ENCODE measurements at regions not wholly inside any gene's neighbourhood (a gene's known extent, or its start where the extent isn't known, plus 50 kb on each side); places are given as distances from the start of the nearest gene placed in this dataset.

DNA sequence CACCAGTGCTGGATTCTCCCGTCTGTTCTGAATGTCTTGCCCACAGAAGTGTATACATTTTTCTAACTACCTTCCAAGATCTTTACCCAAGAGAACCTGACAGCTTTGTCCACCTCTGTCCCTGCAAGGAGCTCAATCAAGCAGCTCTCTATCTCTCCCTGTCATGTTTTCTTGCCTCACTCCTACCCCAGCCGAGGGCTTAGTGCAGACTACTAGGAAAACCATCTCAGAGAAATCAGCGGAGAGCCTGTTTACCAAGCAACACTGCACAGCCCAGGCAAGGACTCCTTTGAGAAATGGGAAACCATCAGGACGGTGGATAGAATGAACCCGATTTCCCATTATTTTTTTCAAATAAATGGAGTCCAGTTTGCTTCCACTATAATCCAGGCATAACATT is 250.7 kb upstream of the JARID2 start:
- TF ChIP-seq SRF (IDR thresholded peaks at IDR 0.05; ENCODE audit: low read depth) (no peak), ELF1 (IDR thresholded peaks at IDR 0.05; ENCODE audit: borderline replicate concordance, low read depth) (no peak), EGR1 (IDR thresholded peaks at IDR 0.05; ENCODE audit: low read depth) (no peak), JUND (IDR thresholded peaks at IDR 0.05) (no peak), YY1 (IDR thresholded peaks at IDR 0.05; ENCODE audit: extremely low read depth, insufficient replicate concordance, low read depth, low read length) (no peak), EZH2phosphoT487 (IDR thresholded peaks at IDR 0.05; ENCODE audit: borderline replicate concordance) (no peak), CBX3 (IDR thresholded peaks at IDR 0.05; ENCODE audit: low read depth) (no peak), SIN3A (IDR thresholded peaks at IDR 0.05; ENCODE audit: low read depth) (no peak), RAD21 (IDR thresholded peaks at IDR 0.05; ENCODE audit: low read depth) (no peak), SP1 (IDR thresholded peaks at IDR 0.05; ENCODE audit: low read depth) (no peak), POLR2A (IDR thresholded peaks at IDR 0.05; ENCODE audit: borderline replicate concordance, extremely low read depth, insufficient read depth, insufficient read length) (no peak), ZFX (IDR thresholded peaks at IDR 0.05) (no peak)
- TF ChIP-seq, protein P1, sequence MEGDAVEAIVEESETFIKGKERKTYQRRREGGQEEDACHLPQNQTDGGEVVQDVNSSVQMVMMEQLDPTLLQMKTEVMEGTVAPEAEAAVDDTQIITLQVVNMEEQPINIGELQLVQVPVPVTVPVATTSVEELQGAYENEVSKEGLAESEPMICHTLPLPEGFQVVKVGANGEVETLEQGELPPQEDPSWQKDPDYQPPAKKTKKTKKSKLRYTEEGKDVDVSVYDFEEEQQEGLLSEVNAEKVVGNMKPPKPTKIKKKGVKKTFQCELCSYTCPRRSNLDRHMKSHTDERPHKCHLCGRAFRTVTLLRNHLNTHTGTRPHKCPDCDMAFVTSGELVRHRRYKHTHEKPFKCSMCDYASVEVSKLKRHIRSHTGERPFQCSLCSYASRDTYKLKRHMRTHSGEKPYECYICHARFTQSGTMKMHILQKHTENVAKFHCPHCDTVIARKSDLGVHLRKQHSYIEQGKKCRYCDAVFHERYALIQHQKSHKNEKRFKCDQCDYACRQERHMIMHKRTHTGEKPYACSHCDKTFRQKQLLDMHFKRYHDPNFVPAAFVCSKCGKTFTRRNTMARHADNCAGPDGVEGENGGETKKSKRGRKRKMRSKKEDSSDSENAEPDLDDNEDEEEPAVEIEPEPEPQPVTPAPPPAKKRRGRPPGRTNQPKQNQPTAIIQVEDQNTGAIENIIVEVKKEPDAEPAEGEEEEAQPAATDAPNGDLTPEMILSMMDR (IDR thresholded peaks at IDR 0.05 in 2 of 3, conservative IDR thresholded peaks at IDR 0.05 in 1 of 3; ENCODE audit: borderline replicate concordance in 1 of 3, insufficient read depth in 1 of 3, low read depth in 2 of 3, low read length in 2 of 3) = no peak
- TF ChIP-seq, protein P2, sequence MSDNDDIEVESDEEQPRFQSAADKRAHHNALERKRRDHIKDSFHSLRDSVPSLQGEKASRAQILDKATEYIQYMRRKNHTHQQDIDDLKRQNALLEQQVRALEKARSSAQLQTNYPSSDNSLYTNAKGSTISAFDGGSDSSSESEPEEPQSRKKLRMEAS (IDR thresholded peaks at IDR 0.05) = no peak
- TF ChIP-seq, protein P3, sequence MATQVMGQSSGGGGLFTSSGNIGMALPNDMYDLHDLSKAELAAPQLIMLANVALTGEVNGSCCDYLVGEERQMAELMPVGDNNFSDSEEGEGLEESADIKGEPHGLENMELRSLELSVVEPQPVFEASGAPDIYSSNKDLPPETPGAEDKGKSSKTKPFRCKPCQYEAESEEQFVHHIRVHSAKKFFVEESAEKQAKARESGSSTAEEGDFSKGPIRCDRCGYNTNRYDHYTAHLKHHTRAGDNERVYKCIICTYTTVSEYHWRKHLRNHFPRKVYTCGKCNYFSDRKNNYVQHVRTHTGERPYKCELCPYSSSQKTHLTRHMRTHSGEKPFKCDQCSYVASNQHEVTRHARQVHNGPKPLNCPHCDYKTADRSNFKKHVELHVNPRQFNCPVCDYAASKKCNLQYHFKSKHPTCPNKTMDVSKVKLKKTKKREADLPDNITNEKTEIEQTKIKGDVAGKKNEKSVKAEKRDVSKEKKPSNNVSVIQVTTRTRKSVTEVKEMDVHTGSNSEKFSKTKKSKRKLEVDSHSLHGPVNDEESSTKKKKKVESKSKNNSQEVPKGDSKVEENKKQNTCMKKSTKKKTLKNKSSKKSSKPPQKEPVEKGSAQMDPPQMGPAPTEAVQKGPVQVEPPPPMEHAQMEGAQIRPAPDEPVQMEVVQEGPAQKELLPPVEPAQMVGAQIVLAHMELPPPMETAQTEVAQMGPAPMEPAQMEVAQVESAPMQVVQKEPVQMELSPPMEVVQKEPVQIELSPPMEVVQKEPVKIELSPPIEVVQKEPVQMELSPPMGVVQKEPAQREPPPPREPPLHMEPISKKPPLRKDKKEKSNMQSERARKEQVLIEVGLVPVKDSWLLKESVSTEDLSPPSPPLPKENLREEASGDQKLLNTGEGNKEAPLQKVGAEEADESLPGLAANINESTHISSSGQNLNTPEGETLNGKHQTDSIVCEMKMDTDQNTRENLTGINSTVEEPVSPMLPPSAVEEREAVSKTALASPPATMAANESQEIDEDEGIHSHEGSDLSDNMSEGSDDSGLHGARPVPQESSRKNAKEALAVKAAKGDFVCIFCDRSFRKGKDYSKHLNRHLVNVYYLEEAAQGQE (IDR thresholded peaks at IDR 0.05; ENCODE audit: low read depth) = no peak
- ChIA-PET POLR2A (no interaction called here), RAD21 (ENCODE audit: low non-redundant PET in 1 of 2, low total read pairs in 2 of 2, uncharacterized antibody in 2 of 2, unreplicated experiment in 2 of 2) (no interaction called here), CTCF (no interaction called here)
- BruUV-seq (replicated peaks) = no TSS peak
- H3K36me3 ChIP-seq (ENCODE audit: control insufficient read depth in 1 of 2, insufficient read depth in 2 of 2, low read length in 2 of 2) = no peaks in the 10 kb centered on the region
- H3K9ac ChIP-seq (ENCODE audit: low read length) = no peak overlapping the region
- H3K9me2 ChIP-seq (ENCODE audit: insufficient read depth) = no peaks in the 10 kb centered on the region
- intact Hi-C loops (cut with micrococcal nuclease) = no loop called here
- H2AFZ ChIP-seq (ENCODE audit: low read depth, low read length, poor library complexity, severe bottlenecking) = no peak overlapping the region
- H3K4me3 ChIP-seq (replicated peaks in 1 of 2; ENCODE audit: low read depth in 1 of 2, low read length in 2 of 2) = no peak overlapping the region
- ATAC-seq (no peak), DNase-seq (ENCODE audit: low read depth, low spot score) (no peak)
- peaks cover 0 to 5% of the 10 kb centered on the region in 2 experiments; a peak in 1 of 4 replicates for H3K4me1 ChIP-seq (ENCODE audit: control insufficient read depth in 1 of 2, insufficient read depth in 2 of 2, low read length in 2 of 2)
- H3K27me3 ChIP-seq (ENCODE audit: insufficient read depth, low read length) = no peaks in the 10 kb centered on the region
- H3K9me3 ChIP-seq (ENCODE audit: control insufficient read depth in 1 of 2, insufficient read depth in 1 of 2, low read depth in 1 of 2, low read length in 2 of 2) = no peaks in the 10 kb centered on the region
- no peaks in the 10 kb centered on the region for H4K20me1 ChIP-seq (ENCODE audit: insufficient read depth)
- H3K4me2 ChIP-seq (ENCODE audit: low read length) = no peak overlapping the region
- H3K27ac ChIP-seq (ENCODE audit: low read depth, low read length) = no peak overlapping the region
- H3K79me2 ChIP-seq (ENCODE audit: insufficient read depth, low read length) = no peaks in the 10 kb centered on the region

Data from HCT116 (cell line).